Left lung (tissue), 4 donors: ENCODE measurements at regions not wholly inside any gene's neighbourhood (a gene's known extent, or its start where the extent isn't known, plus 50 kb on each side); places are given as distances from the start of the nearest gene placed in this dataset.
A peak's percentile ranks its signal among the peaks of the same experiment; 100 is the strongest.

Source experiments
- ATAC-seq: fragments of 200-7000 bp; cut with Tn5 transposase; one replicate; pipeline ENCODE4 v1.9.1; 2020; ENCODE audit warnings: moderate library complexity
- DNase-seq, 4 donors: peaks; one replicate each; pipeline ENCODE4 v3.0.0-alpha.2; 2013 to 2020
- H3K27ac ChIP-seq, 2 donors: fragments of 200-600 bp; sonication (generic) in 1 of 2; one replicate each; pipeline versions ENCODE4 v1.5.0 to v1.8.0; 2020 to 2021
- H3K27me3 ChIP-seq, 2 donors: fragments of 200-600 bp; sonication (generic) in 1 of 2; one replicate each; pipeline versions ENCODE4 v1.5.0 to v1.8.0; 2020 to 2021
- H3K36me3 ChIP-seq, 2 donors: fragments of 200-600 bp; sonication (generic) in 1 of 2; one replicate each; pipeline versions ENCODE4 v1.5.0 to v1.8.0; 2020 to 2021
- H3K4me1 ChIP-seq, 2 donors: fragments of 200-600 bp; one replicate each; pipeline ENCODE4 v1.8.0; 2021
- H3K4me3 ChIP-seq, 2 donors: fragments of 200-600 bp; sonication (generic) in 1 of 2; one replicate each; pipeline versions ENCODE4 v1.5.0 to v1.8.0; 2020 to 2021; ENCODE audit warnings: mild to moderate bottlenecking in 1 of 2
- H3K9me3 ChIP-seq, 2 donors: fragments of 200-600 bp; sonication (generic) in 1 of 2; one replicate each; pipeline versions ENCODE4 v1.5.0 to v1.8.0; 2020 to 2021
- CTCF ChIP-seq, 2 donors: fragments of 200-600 bp; sonication (generic) in 1 of 2; IDR thresholded peaks; one replicate each; pipeline versions ENCODE4 v1.5.0 to v1.8.0; 2021; ENCODE audit warnings: antibody characterized with exemption in 2 of 2
- intact Hi-C, 2 donors: fragments of 100-400 bp; cut with DNase I; formaldehyde crosslinking; loops; one replicate each; pipeline versions ENCODE4 v1.11.2 to v1.14.2; 2022
- donor health status: DM: no; HTN: yes; CAD: no.
- donor health status: DM: no; HTN: no; CAD: no.

GRCh38 chr3:61415201-61415600 is 146.2 kb upstream of the PTPRG start:
- Histone ChIP-seq H3K4me3 (no peak overlapping the region), H3K27ac (no peak overlapping the region), H3K4me1 (no peaks in the 10 kb centered on the region), H3K27me3 (no peaks in the 10 kb centered on the region), H3K9me3 (no peaks in the 10 kb centered on the region), H3K36me3 (no peaks in the 10 kb centered on the region)
- intact Hi-C loops, result no loop called here
- DNase-seq (no peak), ATAC-seq (no peak)
- TF ChIP-seq CTCF (IDR thresholded peaks at IDR 0.05), result no peak

- H3K27ac ChIP-seq, result no peak overlapping the region
- no peaks in the 10 kb centered on the region for H3K36me3 ChIP-seq
- no peaks in the 10 kb centered on the region for H3K4me1 ChIP-seq
- no peak overlapping the region for H3K4me3 ChIP-seq
- intact Hi-C loops, result no loop called here
- H3K27me3 ChIP-seq, result no peaks in the 10 kb centered on the region
- no peak for ATAC-seq
- TF ChIP-seq CTCF (IDR thresholded peaks at IDR 0.05), result no peak
- DNase-seq, result no peak
- no peaks in the 10 kb centered on the region for H3K9me3 ChIP-seq
Measured at GRCh38 chr3:61416618-61417017, 144.8 kb upstream of the PTPRG start.

- no peaks in the 10 kb centered on the region for H3K4me1 ChIP-seq
- intact Hi-C loops, result no loop called here
- DNase-seq, result peak in 1 of 4 donors; percentile 5
- no peak for TF ChIP-seq CTCF (IDR thresholded peaks at IDR 0.05)
- no peak for ATAC-seq
- H3K36me3 ChIP-seq, result no peaks in the 10 kb centered on the region
- no peaks in the 10 kb centered on the region for H3K9me3 ChIP-seq
- H3K4me3 ChIP-seq, result no peak overlapping the region
- H3K27ac ChIP-seq, result no peak overlapping the region
- no peaks in the 10 kb centered on the region for H3K27me3 ChIP-seq
Measured at GRCh38 chr3:61417352-61417751, 144.0 kb upstream of the PTPRG start.

- no peak overlapping the region for H3K4me3 ChIP-seq
- intact Hi-C loops, result no loop called here
- DNase-seq (no peak), ATAC-seq (no peak)
- no peaks in the 10 kb centered on the region for H3K27me3 ChIP-seq
- TF ChIP-seq CTCF (IDR thresholded peaks at IDR 0.05), result no peak
- no peak overlapping the region for H3K27ac ChIP-seq
- H3K36me3 ChIP-seq, result no peaks in the 10 kb centered on the region
- no peaks in the 10 kb centered on the region for H3K9me3 ChIP-seq
- no peaks in the 10 kb centered on the region for H3K4me1 ChIP-seq
Measured at GRCh38 chr3:61420136-61420759, 141.1 kb upstream of the PTPRG start.

- ATAC-seq (no peak), DNase-seq (no peak)
- no peak overlapping the region for H3K4me3 ChIP-seq
- no peaks in the 10 kb centered on the region for H3K9me3 ChIP-seq
- intact Hi-C loops, result no loop called here
- H3K36me3 ChIP-seq, result no peaks in the 10 kb centered on the region
- no peaks in the 10 kb centered on the region for H3K4me1 ChIP-seq
- no peak for TF ChIP-seq CTCF (IDR thresholded peaks at IDR 0.05)
- no peak overlapping the region for H3K27ac ChIP-seq
- no peaks in the 10 kb centered on the region for H3K27me3 ChIP-seq
Measured at GRCh38 chr3:61422945-61423673, 138.3 kb upstream of the PTPRG start.
